Astrocyte (in vitro differentiated cells and primary cell): ENCODE measurements at regions not wholly inside any gene's neighbourhood (a gene's known extent, or its start where the extent isn't known, plus 50 kb on each side); places are given as distances from the start of the nearest gene placed in this dataset.

Experiments used
- CTCF ChIP-seq: IDR thresholded peaks from 2 replicates; pipeline ENCODE4 v1.5.1; 2011; ENCODE audit warnings: low read depth, mild to moderate bottlenecking, inconsistent platforms, low read length, moderate library complexity; ENCODE audit not compliant: insufficient read depth
- EZH2 ChIP-seq: IDR thresholded peaks from 2 replicates; pipeline ENCODE4 v1.6.1; 2012; ENCODE audit warnings: mild to moderate bottlenecking, low read length, inconsistent platforms; ENCODE audit not compliant: insufficient read depth

GRCh38 chr6:26249957-26250697 is 114.9 kb upstream of the BTN3A2 start:
- peak; percentile 33 for TF ChIP-seq CTCF
- no peak for TF ChIP-seq EZH2
